ENCODE measurements at regions not wholly inside any gene's neighbourhood (a gene's known extent, or its start where the extent isn't known, plus 50 kb on each side); places are given as distances from the start of the nearest gene placed in this dataset.
"Not testable (repeated sequence)": the region's sequence is repeated elsewhere in the genome, so short reads cannot be mapped to it uniquely, and the experiment has no call there.

- H3K27me3 ChIP-seq (ENCODE audit: low read depth); DNase-seq (ENCODE audit: low spot score in 2 of 2); in situ Hi-C loops (cut with MboI; ENCODE audit: low sequenced_read_pairs); H3K9me3 ChIP-seq; H3K36me3 ChIP-seq (replicated peaks); H3K4me1 ChIP-seq; H3K4me3 ChIP-seq: not testable (repeated sequence)
Measured at GRCh38 chr12:80003744-80004143, 68.8 kb upstream of the PPP1R12A start.

- no peaks in the 10 kb centered on the region; the same call in 1 of the 2 replicates for H3K4me1 ChIP-seq
- in situ Hi-C loops (cut with MboI; ENCODE audit: low sequenced_read_pairs), result no loop called here
Measured at GRCh38 chr12:80001562-80001961, 66.7 kb upstream of the PPP1R12A start.

GRCh38 chr12:80000831-80001230, 65.9 kb upstream of the PPP1R12A start:
- no peaks in the 10 kb centered on the region for H3K9me3 ChIP-seq
- H3K36me3 ChIP-seq (replicated peaks), result no peaks in the 10 kb centered on the region
- no peak overlapping the region for H3K4me3 ChIP-seq
- H3K4me1 ChIP-seq, result no peaks in the 10 kb centered on the region; the same call in 1 of the 2 replicates
- DNase-seq (ENCODE audit: low spot score in 2 of 2), result no peak
- in situ Hi-C loops (cut with MboI; ENCODE audit: low sequenced_read_pairs), result no loop called here
- H3K27me3 ChIP-seq (ENCODE audit: low read depth), result no peaks in the 10 kb centered on the region

More at GRCh38 chr12:80001562-80001961, 66.7 kb upstream of the PPP1R12A start:
- Histone ChIP-seq H3K36me3 (replicated peaks) (no peaks in the 10 kb centered on the region), H3K9me3 (no peaks in the 10 kb centered on the region), H3K4me3 (no peak overlapping the region), H3K27me3 (ENCODE audit: low read depth) (no peaks in the 10 kb centered on the region)
- DNase-seq (ENCODE audit: low spot score in 2 of 2), result no peak

GRCh38 chr12:79998554-79998953, 63.7 kb upstream of the PPP1R12A start:
- Histone ChIP-seq H3K27me3 (ENCODE audit: low read depth) (no peaks in the 10 kb centered on the region), H3K4me3 (no peak overlapping the region), H3K9me3 (no peaks in the 10 kb centered on the region), H3K4me1 (no peaks in the 10 kb centered on the region; the same call in 1 of the 2 replicates), H3K36me3 (replicated peaks) (no peaks in the 10 kb centered on the region)
- DNase-seq (ENCODE audit: low spot score in 2 of 2), result no peak
- in situ Hi-C loops (cut with MboI; ENCODE audit: low sequenced_read_pairs), result no loop called here

- Histone ChIP-seq H3K4me3 (no peak overlapping the region), H3K36me3 (replicated peaks) (no peaks in the 10 kb centered on the region), H3K9me3 (no peaks in the 10 kb centered on the region), H3K4me1 (no peaks in the 10 kb centered on the region; the same call in 1 of the 2 replicates), H3K27me3 (ENCODE audit: low read depth) (no peaks in the 10 kb centered on the region)
- no peak for DNase-seq (ENCODE audit: low spot score in 2 of 2)
- in situ Hi-C loops (cut with MboI; ENCODE audit: low sequenced_read_pairs), result no loop called here
Measured at GRCh38 chr12:79997096-79997791, 62.3 kb upstream of the PPP1R12A start.

- DNase-seq (ENCODE audit: low spot score in 2 of 2); H3K27me3 ChIP-seq (ENCODE audit: low read depth); H3K9me3 ChIP-seq; H3K4me1 ChIP-seq; H3K36me3 ChIP-seq (replicated peaks); H3K4me3 ChIP-seq; in situ Hi-C loops (cut with MboI; ENCODE audit: low sequenced_read_pairs): not testable (repeated sequence)
Measured at GRCh38 chr12:79995385-79996084, 60.6 kb upstream of the PPP1R12A start.

- Histone ChIP-seq H3K27me3 (ENCODE audit: low read depth) (no peaks in the 10 kb centered on the region; the same call in 1 of the 2 replicates), H3K9me3 (no peaks in the 10 kb centered on the region)
- in situ Hi-C loops (cut with MboI; ENCODE audit: low sequenced_read_pairs), result no loop called here
Measured at GRCh38 chr12:79993106-79993862, 58.4 kb upstream of the PPP1R12A start.

GRCh38 chr12:79991586-79991985, 56.7 kb upstream of the PPP1R12A start:
- Histone ChIP-seq H3K27me3 (ENCODE audit: low read depth) (no peaks in the 10 kb centered on the region; the same call in 1 of the 2 replicates), H3K9me3 (no peaks in the 10 kb centered on the region), H3K36me3 (replicated peaks) (no peaks in the 10 kb centered on the region), H3K4me1 (peaks cover 7% of the 10 kb centered on the region; the same call in 1 of the 2 replicates), H3K4me3 (no peak overlapping the region)
- DNase-seq (ENCODE audit: low spot score in 2 of 2), result no peak
- in situ Hi-C loops (cut with MboI; ENCODE audit: low sequenced_read_pairs), result no loop called here

More at GRCh38 chr12:79993106-79993862, 58.4 kb upstream of the PPP1R12A start:
- no peak overlapping the region for H3K4me3 ChIP-seq
- H3K36me3 ChIP-seq (replicated peaks), result no peaks in the 10 kb centered on the region
- DNase-seq (ENCODE audit: low spot score in 2 of 2), result no peak
- H3K4me1 ChIP-seq, result peaks cover 7% of the 10 kb centered on the region; the same call in 1 of the 2 replicates

- peak; percentile 38 to 55 for DNase-seq (ENCODE audit: low spot score in 2 of 2)
- H3K9me3 ChIP-seq; in situ Hi-C loops (cut with MboI; ENCODE audit: low sequenced_read_pairs); H3K27me3 ChIP-seq (ENCODE audit: low read depth); H3K36me3 ChIP-seq (replicated peaks); H3K4me1 ChIP-seq; H3K4me3 ChIP-seq: not testable (repeated sequence)
Measured at GRCh38 chr12:79990509-79991338, 55.8 kb upstream of the PPP1R12A start.

- H3K4me1 ChIP-seq, result peaks cover 7% of the 10 kb centered on the region; the same call in 1 of the 2 replicates
- DNase-seq (ENCODE audit: low spot score in 2 of 2), result no peak
- in situ Hi-C loops (cut with MboI; ENCODE audit: low sequenced_read_pairs), result no loop called here
- no peaks in the 10 kb centered on the region for H3K36me3 ChIP-seq (replicated peaks)
- no peak overlapping the region for H3K4me3 ChIP-seq
- no peaks in the 10 kb centered on the region for H3K9me3 ChIP-seq
- peaks cover 2% of the 10 kb centered on the region; the same call in 1 of the 2 replicates for H3K27me3 ChIP-seq (ENCODE audit: low read depth)
Measured at GRCh38 chr12:79988368-79988767, 53.5 kb upstream of the PPP1R12A start.

GRCh38 chr12:79987731-79988130, 52.8 kb upstream of the PPP1R12A start:
- H3K27me3 ChIP-seq (ENCODE audit: low read depth), result peaks cover 2% of the 10 kb centered on the region; the same call in 1 of the 2 replicates
- DNase-seq (ENCODE audit: low spot score in 2 of 2), result no peak
- H3K4me3 ChIP-seq, result no peak overlapping the region
- H3K4me1 ChIP-seq, result peaks cover 7% of the 10 kb centered on the region; the same call in 1 of the 2 replicates
- H3K36me3 ChIP-seq (replicated peaks), result no peaks in the 10 kb centered on the region
- in situ Hi-C loops (cut with MboI; ENCODE audit: low sequenced_read_pairs), result no loop called here
- no peaks in the 10 kb centered on the region for H3K9me3 ChIP-seq
